H1 (cell line): ENCODE measurements at regions not wholly inside any gene's neighbourhood (a gene's known extent, or its start where the extent isn't known, plus 50 kb on each side); places are given as distances from the start of the nearest gene placed in this dataset.

Source experiments
- GTF2F1 ChIP-seq: IDR thresholded peaks from 2 replicates; pipeline ENCODE4 v1.6.1; 2012; ENCODE audit warnings: low read depth, low read length, improper control_type of control experiment, borderline replicate concordance
- RBBP5 ChIP-seq: IDR thresholded peaks from 2 replicates; pipeline ENCODE4 v1.7.1; 2012; ENCODE audit warnings: low read depth, mild to moderate bottlenecking, inconsistent platforms, low read length, moderate library complexity, borderline replicate concordance

GRCh38 chr4:138797646-138798045, 217.9 kb upstream of the NOCT start (continued):
- TF ChIP-seq RBBP5: no peak
- TF ChIP-seq GTF2F1: no peak
